ENCODE measurements at regions not wholly inside any gene's neighbourhood (a gene's known extent, or its start where the extent isn't known, plus 50 kb on each side); places are given as distances from the start of the nearest gene placed in this dataset.

DNA sequence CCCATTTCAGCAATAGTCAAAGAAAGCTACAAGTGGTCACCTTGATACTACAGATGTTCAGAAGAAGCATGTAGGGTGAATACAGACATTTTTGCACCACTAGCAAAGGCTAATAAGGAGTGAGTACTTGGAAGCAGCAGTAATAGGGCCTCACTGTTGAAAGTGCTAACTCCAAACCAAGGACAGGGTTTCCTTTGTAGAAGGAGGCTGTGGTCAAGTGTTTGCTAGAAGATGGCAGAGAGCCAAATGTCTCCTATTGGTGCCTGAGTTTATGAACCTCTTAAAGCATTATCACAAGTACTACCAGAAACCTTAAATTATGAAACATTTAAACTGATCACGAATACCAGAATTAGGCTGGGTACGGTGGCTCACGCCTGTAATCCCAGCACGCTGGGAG lies 308.1 kb downstream of the ZEB2 start:
- ATAC-seq, result no peak
- TF ChIP-seq ZNF8 (CRISPR knock-in tag; IDR thresholded peaks at IDR 0.05) (no peak), ZFP3 (CRISPR knock-in tag; IDR thresholded peaks at IDR 0.05) (no peak), TCF4 (CRISPR knock-in tag; IDR thresholded peaks at IDR 0.05; ENCODE audit: borderline replicate concordance) (no peak), ZFP30 (CRISPR knock-in tag; IDR thresholded peaks at IDR 0.05) (no peak), GLIS3 (CRISPR knock-in tag; IDR thresholded peaks at IDR 0.05) (no peak), RARB (CRISPR knock-in tag; IDR thresholded peaks at IDR 0.05) (no peak), SNAI2 (CRISPR knock-in tag; IDR thresholded peaks at IDR 0.05) (no peak), ISL1 (CRISPR knock-in tag; IDR thresholded peaks at IDR 0.05) (no peak), ZNF70 (CRISPR knock-in tag; IDR thresholded peaks at IDR 0.05) (no peak), ZNF565 (CRISPR knock-in tag; conservative IDR thresholded peaks at IDR 0.05; ENCODE audit: low read depth) (no peak)
- TF ChIP-seq, protein P1, sequence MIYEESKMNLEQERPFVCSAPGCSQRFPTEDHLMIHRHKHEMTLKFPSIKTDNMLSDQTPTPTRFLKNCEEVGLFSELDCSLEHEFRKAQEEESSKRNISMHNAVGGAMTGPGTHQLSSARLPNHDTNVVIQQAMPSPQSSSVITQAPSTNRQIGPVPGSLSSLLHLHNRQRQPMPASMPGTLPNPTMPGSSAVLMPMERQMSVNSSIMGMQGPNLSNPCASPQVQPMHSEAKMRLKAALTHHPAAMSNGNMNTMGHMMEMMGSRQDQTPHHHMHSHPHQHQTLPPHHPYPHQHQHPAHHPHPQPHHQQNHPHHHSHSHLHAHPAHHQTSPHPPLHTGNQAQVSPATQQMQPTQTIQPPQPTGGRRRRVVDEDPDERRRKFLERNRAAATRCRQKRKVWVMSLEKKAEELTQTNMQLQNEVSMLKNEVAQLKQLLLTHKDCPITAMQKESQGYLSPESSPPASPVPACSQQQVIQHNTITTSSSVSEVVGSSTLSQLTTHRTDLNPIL (CRISPR knock-in tag; IDR thresholded peaks at IDR 0.05; ENCODE audit: low read depth), result no peak
- TF ChIP-seq, protein P2, sequence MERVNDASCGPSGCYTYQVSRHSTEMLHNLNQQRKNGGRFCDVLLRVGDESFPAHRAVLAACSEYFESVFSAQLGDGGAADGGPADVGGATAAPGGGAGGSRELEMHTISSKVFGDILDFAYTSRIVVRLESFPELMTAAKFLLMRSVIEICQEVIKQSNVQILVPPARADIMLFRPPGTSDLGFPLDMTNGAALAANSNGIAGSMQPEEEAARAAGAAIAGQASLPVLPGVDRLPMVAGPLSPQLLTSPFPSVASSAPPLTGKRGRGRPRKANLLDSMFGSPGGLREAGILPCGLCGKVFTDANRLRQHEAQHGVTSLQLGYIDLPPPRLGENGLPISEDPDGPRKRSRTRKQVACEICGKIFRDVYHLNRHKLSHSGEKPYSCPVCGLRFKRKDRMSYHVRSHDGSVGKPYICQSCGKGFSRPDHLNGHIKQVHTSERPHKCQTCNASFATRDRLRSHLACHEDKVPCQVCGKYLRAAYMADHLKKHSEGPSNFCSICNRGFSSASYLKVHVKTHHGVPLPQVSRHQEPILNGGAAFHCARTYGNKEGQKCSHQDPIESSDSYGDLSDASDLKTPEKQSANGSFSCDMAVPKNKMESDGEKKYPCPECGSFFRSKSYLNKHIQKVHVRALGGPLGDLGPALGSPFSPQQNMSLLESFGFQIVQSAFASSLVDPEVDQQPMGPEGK (CRISPR knock-in tag; IDR thresholded peaks at IDR 0.05; ENCODE audit: borderline replicate concordance), result no peak

DNA sequence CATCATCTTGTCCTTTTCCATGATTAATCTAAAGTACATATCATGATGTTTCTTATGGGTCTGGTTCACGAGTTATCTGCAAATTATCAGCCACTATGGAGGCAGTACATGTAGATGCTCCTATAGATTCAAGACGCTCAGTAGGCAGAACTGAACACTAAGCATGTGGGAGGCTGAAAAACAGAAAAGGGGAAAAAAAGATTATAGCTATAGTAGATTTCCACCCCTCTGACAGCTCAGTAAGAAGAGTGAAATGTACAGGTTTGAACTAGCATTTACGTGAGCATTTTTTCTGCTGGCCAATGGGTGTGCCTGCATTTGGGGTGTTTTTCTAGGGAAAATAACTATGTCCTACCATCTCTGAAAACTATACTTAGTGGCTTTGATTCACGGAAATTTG lies 308.9 kb downstream of the ZEB2 start:
- no peak for ATAC-seq
- TF ChIP-seq ISL1 (CRISPR knock-in tag; IDR thresholded peaks at IDR 0.05) (no peak), ZNF70 (CRISPR knock-in tag; IDR thresholded peaks at IDR 0.05) (no peak), ZFP3 (CRISPR knock-in tag; IDR thresholded peaks at IDR 0.05) (no peak), ZFP30 (CRISPR knock-in tag; IDR thresholded peaks at IDR 0.05) (no peak), TCF4 (CRISPR knock-in tag; IDR thresholded peaks at IDR 0.05; ENCODE audit: borderline replicate concordance) (no peak), SNAI2 (CRISPR knock-in tag; IDR thresholded peaks at IDR 0.05) (no peak), CSDC2 (CRISPR knock-in tag; IDR thresholded peaks at IDR 0.05) (no peak), ZNF8 (CRISPR knock-in tag; IDR thresholded peaks at IDR 0.05) (no peak), PPARA (CRISPR knock-in tag; IDR thresholded peaks at IDR 0.05; ENCODE audit: borderline replicate concordance) (no peak), ZNF565 (CRISPR knock-in tag; conservative IDR thresholded peaks at IDR 0.05; ENCODE audit: low read depth) (no peak), TOX (CRISPR knock-in tag; IDR thresholded peaks at IDR 0.05; ENCODE audit: borderline replicate concordance) (no peak)
- TF ChIP-seq, protein P3, sequence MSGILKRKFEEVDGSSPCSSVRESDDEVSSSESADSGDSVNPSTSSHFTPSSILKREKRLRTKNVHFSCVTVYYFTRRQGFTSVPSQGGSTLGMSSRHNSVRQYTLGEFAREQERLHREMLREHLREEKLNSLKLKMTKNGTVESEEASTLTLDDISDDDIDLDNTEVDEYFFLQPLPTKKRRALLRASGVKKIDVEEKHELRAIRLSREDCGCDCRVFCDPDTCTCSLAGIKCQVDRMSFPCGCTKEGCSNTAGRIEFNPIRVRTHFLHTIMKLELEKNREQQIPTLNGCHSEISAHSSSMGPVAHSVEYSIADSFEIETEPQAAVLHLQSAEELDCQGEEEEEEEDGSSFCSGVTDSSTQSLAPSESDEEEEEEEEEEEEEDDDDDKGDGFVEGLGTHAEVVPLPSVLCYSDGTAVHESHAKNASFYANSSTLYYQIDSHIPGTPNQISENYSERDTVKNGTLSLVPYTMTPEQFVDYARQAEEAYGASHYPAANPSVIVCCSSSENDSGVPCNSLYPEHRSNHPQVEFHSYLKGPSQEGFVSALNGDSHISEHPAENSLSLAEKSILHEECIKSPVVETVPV (CRISPR knock-in tag; IDR thresholded peaks at IDR 0.05), result no peak
- TF ChIP-seq, protein P2 (CRISPR knock-in tag; IDR thresholded peaks at IDR 0.05; ENCODE audit: borderline replicate concordance), result no peak
- TF ChIP-seq, protein P1 (CRISPR knock-in tag; IDR thresholded peaks at IDR 0.05; ENCODE audit: low read depth), result no peak

DNA sequence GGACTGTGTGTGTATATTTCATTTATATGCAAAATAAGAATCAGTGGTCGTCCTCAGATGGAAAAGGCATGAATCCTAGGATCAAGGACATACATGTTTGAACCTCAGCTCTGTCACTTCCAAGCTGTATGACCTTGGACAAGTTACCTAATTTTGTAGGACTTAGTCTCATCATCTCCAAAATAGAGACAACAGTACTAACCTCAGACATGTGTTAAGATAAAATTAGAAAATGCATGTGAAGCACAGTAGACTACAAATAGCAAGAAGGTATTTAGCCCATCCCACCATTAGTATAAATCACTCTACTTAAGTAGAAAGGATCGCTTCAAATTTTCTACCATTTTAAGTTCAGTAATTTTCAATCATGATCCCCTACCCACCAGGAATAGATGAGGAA lies 309.8 kb downstream of the ZEB2 start:
- TF ChIP-seq GLIS3 (CRISPR knock-in tag; IDR thresholded peaks at IDR 0.05), result no peak
- TF ChIP-seq, protein P4, sequence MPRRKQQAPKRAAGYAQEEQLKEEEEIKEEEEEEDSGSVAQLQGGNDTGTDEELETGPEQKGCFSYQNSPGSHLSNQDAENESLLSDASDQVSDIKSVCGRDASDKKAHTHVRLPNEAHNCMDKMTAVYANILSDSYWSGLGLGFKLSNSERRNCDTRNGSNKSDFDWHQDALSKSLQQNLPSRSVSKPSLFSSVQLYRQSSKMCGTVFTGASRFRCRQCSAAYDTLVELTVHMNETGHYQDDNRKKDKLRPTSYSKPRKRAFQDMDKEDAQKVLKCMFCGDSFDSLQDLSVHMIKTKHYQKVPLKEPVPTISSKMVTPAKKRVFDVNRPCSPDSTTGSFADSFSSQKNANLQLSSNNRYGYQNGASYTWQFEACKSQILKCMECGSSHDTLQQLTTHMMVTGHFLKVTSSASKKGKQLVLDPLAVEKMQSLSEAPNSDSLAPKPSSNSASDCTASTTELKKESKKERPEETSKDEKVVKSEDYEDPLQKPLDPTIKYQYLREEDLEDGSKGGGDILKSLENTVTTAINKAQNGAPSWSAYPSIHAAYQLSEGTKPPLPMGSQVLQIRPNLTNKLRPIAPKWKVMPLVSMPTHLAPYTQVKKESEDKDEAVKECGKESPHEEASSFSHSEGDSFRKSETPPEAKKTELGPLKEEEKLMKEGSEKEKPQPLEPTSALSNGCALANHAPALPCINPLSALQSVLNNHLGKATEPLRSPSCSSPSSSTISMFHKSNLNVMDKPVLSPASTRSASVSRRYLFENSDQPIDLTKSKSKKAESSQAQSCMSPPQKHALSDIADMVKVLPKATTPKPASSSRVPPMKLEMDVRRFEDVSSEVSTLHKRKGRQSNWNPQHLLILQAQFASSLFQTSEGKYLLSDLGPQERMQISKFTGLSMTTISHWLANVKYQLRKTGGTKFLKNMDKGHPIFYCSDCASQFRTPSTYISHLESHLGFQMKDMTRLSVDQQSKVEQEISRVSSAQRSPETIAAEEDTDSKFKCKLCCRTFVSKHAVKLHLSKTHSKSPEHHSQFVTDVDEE (CRISPR knock-in tag; IDR thresholded peaks at IDR 0.05), result no peak
- no peak for TF ChIP-seq ARNTL (CRISPR knock-in tag; IDR thresholded peaks at IDR 0.05; ENCODE audit: borderline replicate concordance, low read depth)
- TF ChIP-seq, protein P1 (CRISPR knock-in tag; IDR thresholded peaks at IDR 0.05; ENCODE audit: low read depth), result no peak
- TF ChIP-seq ZNF8 (CRISPR knock-in tag; IDR thresholded peaks at IDR 0.05), result no peak
- TF ChIP-seq PPARA (CRISPR knock-in tag; IDR thresholded peaks at IDR 0.05; ENCODE audit: borderline replicate concordance), result no peak
- TF ChIP-seq, protein P3 (CRISPR knock-in tag; IDR thresholded peaks at IDR 0.05), result no peak
- TF ChIP-seq ESRRG (CRISPR knock-in tag; IDR thresholded peaks at IDR 0.05), result no peak
- no peak for TF ChIP-seq RARB (CRISPR knock-in tag; IDR thresholded peaks at IDR 0.05)
- ATAC-seq, result no peak
